GM12878 (cell line): ENCODE measurements at regions not wholly inside any gene's neighbourhood (a gene's known extent, or its start where the extent isn't known, plus 50 kb on each side); places are given as distances from the start of the nearest gene placed in this dataset.

Experiments used
- DPF2 ChIP-seq: fragments of 450-650 bp; IDR thresholded peaks from 2 replicates; pipeline ENCODE4 v1.6.1; 2017; ENCODE audit warnings: mild to moderate bottlenecking
- HDGF ChIP-seq: fragments of 450-650 bp; IDR thresholded peaks from 2 replicates; pipeline ENCODE4 v1.6.1; 2016; ENCODE audit warnings: antibody characterized with exemption
- LARP7 ChIP-seq: fragments of 450-650 bp; IDR thresholded peaks from 2 replicates; pipeline ENCODE4 v1.6.1; 2017; ENCODE audit warnings: mild to moderate bottlenecking
- NR2C1 ChIP-seq: fragments of 450-650 bp; IDR thresholded peaks from 2 replicates; pipeline ENCODE4 v1.6.1; 2017; ENCODE audit warnings: antibody characterized with exemption, mild to moderate bottlenecking, moderate library complexity
- POU2F2 ChIP-seq: IDR thresholded peaks from 3 replicates; pipeline ENCODE4 v1.6.1; 2011; ENCODE audit warnings: low read depth, mild to moderate bottlenecking, low read length, borderline replicate concordance
- SMAD5 ChIP-seq: IDR thresholded peaks from 2 replicates; pipeline ENCODE4 v1.6.1; 2016; ENCODE audit warnings: antibody characterized with exemption, low read depth
- SRF ChIP-seq, 2 experiments: IDR thresholded peaks; 2 replicates each; pipeline ENCODE4 v1.6.1; 2011; ENCODE audit warnings: low read depth in 2 of 2, low read length in 2 of 2, mild to moderate bottlenecking in 1 of 2, moderate library complexity in 1 of 2
- ZNF207 ChIP-seq: fragments of 450-650 bp; IDR thresholded peaks from 2 replicates; pipeline ENCODE4 v1.6.1; 2014; ENCODE audit warnings: antibody characterized with exemption, mild to moderate bottlenecking, borderline replicate concordance
- TF ChIP-seq, protein P1 (sequence below): fragments of 450-650 bp; IDR thresholded peaks from 2 replicates; pipeline ENCODE4 v1.6.1; 2017; ENCODE audit warnings: mild to moderate bottlenecking, moderate library complexity
- TF ChIP-seq, protein P2 (sequence below), 3 experiments: IDR thresholded peaks in 2 of 3; conservative IDR thresholded peaks in 1 of 3; 2 replicates each; pipeline ENCODE4 v1.5.1; 2011; ENCODE audit warnings: low read depth in 3 of 3, low read length in 3 of 3, mild to moderate bottlenecking in 3 of 3, control low read depth in 2 of 3, moderate library complexity in 2 of 3, inconsistent platforms in 1 of 3, mixed read lengths in 1 of 3; ENCODE audit not compliant: control insufficient read depth in 2 of 3, insufficient read depth in 1 of 3; ENCODE audit errors: extremely low read depth in 1 of 3
- TF ChIP-seq, protein P3 (sequence below): fragments of 150-350 bp; IDR thresholded peaks from 2 replicates; pipeline ENCODE4 v1.6.1; 2014; ENCODE audit warnings: mild to moderate bottlenecking, low read depth, low read length
- TF ChIP-seq, protein P4 (sequence below): fragments of 450-650 bp; formaldehyde crosslinking; IDR thresholded peaks from 2 replicates; pipeline ENCODE4 v1.4.0; 2022; ENCODE audit warnings: mild to moderate bottlenecking, moderate library complexity

DNA sequence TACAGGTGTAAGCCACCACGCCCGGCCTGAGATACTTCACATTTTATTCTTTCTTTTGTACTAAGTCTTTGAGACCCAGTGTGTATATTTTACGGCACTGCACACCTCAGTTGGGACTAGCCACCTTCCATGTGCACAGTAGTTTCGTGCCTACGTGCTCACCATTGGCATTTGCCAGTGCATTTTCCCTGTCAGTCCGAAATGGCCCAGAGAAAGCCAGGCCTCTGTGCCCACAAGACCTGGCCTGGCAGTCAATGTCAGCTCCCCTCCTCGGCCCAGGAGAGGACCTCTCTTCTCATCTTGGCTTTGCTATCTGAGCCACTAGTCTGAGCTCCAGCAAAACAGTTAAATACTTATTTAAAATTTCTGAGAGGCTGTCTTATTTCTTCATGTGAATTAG lies 147.8 kb upstream of the KLHL29 start (continued):
- TF ChIP-seq NR2C1: no peak
- no peak for TF ChIP-seq ZNF207
- TF ChIP-seq, protein P1, sequence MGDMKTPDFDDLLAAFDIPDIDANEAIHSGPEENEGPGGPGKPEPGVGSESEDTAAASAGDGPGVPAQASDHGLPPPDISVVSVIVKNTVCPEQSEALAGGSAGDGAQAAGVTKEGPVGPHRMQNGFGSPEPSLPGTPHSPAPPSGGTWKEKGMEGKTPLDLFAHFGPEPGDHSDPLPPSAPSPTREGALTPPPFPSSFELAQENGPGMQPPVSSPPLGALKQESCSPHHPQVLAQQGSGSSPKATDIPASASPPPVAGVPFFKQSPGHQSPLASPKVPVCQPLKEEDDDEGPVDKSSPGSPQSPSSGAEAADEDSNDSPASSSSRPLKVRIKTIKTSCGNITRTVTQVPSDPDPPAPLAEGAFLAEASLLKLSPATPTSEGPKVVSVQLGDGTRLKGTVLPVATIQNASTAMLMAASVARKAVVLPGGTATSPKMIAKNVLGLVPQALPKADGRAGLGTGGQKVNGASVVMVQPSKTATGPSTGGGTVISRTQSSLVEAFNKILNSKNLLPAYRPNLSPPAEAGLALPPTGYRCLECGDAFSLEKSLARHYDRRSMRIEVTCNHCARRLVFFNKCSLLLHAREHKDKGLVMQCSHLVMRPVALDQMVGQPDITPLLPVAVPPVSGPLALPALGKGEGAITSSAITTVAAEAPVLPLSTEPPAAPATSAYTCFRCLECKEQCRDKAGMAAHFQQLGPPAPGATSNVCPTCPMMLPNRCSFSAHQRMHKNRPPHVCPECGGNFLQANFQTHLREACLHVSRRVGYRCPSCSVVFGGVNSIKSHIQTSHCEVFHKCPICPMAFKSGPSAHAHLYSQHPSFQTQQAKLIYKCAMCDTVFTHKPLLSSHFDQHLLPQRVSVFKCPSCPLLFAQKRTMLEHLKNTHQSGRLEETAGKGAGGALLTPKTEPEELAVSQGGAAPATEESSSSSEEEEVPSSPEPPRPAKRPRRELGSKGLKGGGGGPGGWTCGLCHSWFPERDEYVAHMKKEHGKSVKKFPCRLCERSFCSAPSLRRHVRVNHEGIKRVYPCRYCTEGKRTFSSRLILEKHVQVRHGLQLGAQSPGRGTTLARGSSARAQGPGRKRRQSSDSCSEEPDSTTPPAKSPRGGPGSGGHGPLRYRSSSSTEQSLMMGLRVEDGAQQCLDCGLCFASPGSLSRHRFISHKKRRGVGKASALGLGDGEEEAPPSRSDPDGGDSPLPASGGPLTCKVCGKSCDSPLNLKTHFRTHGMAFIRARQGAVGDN: no peak
- no peak for TF ChIP-seq HDGF
- TF ChIP-seq LARP7: no peak
- TF ChIP-seq, protein P2, sequence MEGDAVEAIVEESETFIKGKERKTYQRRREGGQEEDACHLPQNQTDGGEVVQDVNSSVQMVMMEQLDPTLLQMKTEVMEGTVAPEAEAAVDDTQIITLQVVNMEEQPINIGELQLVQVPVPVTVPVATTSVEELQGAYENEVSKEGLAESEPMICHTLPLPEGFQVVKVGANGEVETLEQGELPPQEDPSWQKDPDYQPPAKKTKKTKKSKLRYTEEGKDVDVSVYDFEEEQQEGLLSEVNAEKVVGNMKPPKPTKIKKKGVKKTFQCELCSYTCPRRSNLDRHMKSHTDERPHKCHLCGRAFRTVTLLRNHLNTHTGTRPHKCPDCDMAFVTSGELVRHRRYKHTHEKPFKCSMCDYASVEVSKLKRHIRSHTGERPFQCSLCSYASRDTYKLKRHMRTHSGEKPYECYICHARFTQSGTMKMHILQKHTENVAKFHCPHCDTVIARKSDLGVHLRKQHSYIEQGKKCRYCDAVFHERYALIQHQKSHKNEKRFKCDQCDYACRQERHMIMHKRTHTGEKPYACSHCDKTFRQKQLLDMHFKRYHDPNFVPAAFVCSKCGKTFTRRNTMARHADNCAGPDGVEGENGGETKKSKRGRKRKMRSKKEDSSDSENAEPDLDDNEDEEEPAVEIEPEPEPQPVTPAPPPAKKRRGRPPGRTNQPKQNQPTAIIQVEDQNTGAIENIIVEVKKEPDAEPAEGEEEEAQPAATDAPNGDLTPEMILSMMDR (IDR thresholded peaks at IDR 0.05 in 2 of 3, conservative IDR thresholded peaks at IDR 0.05 in 1 of 3; ENCODE audit: control insufficient read depth in 2 of 3, extremely low read depth in 1 of 3, insufficient read depth in 1 of 3, low read depth in 3 of 3, low read length in 3 of 3): no peak
- no peak for TF ChIP-seq POU2F2
- TF ChIP-seq SRF (IDR thresholded peaks at IDR 0.05; ENCODE audit: low read depth in 2 of 2, low read length in 2 of 2): no peak
- TF ChIP-seq SMAD5: no peak
- TF ChIP-seq, protein P3, sequence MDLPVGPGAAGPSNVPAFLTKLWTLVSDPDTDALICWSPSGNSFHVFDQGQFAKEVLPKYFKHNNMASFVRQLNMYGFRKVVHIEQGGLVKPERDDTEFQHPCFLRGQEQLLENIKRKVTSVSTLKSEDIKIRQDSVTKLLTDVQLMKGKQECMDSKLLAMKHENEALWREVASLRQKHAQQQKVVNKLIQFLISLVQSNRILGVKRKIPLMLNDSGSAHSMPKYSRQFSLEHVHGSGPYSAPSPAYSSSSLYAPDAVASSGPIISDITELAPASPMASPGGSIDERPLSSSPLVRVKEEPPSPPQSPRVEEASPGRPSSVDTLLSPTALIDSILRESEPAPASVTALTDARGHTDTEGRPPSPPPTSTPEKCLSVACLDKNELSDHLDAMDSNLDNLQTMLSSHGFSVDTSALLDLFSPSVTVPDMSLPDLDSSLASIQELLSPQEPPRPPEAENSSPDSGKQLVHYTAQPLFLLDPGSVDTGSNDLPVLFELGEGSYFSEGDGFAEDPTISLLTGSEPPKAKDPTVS: no peak
- TF ChIP-seq DPF2: no peak
- TF ChIP-seq, protein P4, sequence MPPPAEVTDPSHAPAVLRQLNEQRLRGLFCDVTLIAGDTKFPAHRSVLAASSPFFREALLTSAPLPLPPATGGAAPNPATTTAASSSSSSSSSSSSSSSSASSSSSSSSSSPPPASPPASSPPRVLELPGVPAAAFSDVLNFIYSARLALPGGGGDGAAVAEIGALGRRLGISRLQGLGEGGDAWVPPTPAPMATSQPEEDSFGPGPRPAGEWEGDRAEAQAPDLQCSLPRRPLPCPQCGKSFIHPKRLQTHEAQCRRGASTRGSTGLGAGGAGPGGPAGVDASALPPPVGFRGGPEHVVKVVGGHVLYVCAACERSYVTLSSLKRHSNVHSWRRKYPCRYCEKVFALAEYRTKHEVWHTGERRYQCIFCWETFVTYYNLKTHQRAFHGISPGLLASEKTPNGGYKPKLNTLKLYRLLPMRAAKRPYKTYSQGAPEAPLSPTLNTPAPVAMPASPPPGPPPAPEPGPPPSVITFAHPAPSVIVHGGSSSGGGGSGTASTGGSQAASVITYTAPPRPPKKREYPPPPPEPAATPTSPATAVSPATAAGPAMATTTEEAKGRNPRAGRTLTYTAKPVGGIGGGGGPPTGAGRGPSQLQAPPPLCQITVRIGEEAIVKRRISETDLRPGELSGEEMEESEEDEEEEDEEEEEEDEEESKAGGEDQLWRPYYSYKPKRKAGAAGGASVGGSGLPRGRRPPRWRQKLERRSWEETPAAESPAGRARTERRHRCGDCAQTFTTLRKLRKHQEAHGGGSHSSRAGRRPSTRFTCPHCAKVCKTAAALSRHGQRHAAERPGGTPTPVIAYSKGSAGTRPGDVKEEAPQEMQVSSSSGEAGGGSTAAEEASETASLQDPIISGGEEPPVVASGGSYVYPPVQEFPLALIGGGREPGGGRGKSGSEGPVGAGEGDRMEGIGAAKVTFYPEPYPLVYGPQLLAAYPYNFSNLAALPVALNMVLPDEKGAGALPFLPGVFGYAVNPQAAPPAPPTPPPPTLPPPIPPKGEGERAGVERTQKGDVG (CRISPR knock-in tag): no peak
